HCT116 (cell line): ENCODE measurements at regions not wholly inside any gene's neighbourhood (a gene's known extent, or its start where the extent isn't known, plus 50 kb on each side); places are given as distances from the start of the nearest gene placed in this dataset.

Experiments used
- CTCF ChIP-seq, 3 experiments: fragments of 200-600 bp in 1 of 3; sonication (generic) in 1 of 3; IDR thresholded peaks in 2 of 3; conservative IDR thresholded peaks in 1 of 3; 2 replicates each; pipeline ENCODE4 v1.5.1; 2012 to 2017; ENCODE audit warnings: low read depth in 2 of 3, low read length in 2 of 3, antibody characterized with exemption in 1 of 3, borderline replicate concordance in 1 of 3, control low read depth in 1 of 3, mild to moderate bottlenecking in 1 of 3, mixed read lengths in 1 of 3, mixed run types in 1 of 3, moderate library complexity in 1 of 3; ENCODE audit not compliant: insufficient read depth in 1 of 3
- REST ChIP-seq: IDR thresholded peaks from 2 replicates; pipeline ENCODE4 v1.6.1; 2012; ENCODE audit warnings: low read depth

DNA sequence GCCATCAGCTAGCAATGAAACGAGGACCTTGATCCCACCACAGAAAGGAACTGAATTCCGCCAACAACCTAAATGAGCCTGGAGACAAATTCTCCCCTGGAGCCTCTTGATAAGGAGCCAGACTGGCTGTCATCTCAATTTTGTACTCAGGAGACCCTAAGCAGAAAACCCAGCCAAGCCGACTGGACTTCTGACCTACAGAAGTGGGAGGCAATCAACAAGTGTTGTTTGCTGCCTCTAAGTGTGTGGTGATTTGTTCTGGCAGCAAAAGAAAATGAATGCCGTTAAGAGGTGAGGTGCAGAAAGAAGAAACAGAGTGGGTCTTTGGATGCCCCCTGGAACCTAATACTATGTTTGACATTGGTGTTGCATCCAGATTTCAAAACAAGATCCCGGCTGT, 72.7 kb upstream of the SPATA31E1 start:
- TF ChIP-seq REST (no peak), CTCF (IDR thresholded peaks at IDR 0.05 in 2 of 3, conservative IDR thresholded peaks at IDR 0.05 in 1 of 3; ENCODE audit: borderline replicate concordance in 1 of 3, insufficient read depth in 1 of 3, low read depth in 2 of 3, low read length in 2 of 3) (no peak)
